Erythroblast (primary cell): ENCODE measurements at regions not wholly inside any gene's neighbourhood (a gene's known extent, or its start where the extent isn't known, plus 50 kb on each side); places are given as distances from the start of the nearest gene placed in this dataset.

Source experiments
- GATA1 ChIP-seq: IDR thresholded peaks from 2 replicates; pipeline ENCODE4 v1.6.1; 2011; ENCODE audit warnings: low read depth, mild to moderate bottlenecking, control low read depth, low read length, moderate library complexity
- POLR2A ChIP-seq: IDR thresholded peaks from 2 replicates; pipeline ENCODE4 v1.6.1; 2011; ENCODE audit warnings: mild to moderate bottlenecking, low read length

GRCh38 chr15:46941241-46941640 lies 776.1 kb upstream of the SEMA6D start:
- TF ChIP-seq POLR2A, result no peak
- no peak for TF ChIP-seq GATA1
